Osteoblast (primary cell): ENCODE measurements at regions not wholly inside any gene's neighbourhood (a gene's known extent, or its start where the extent isn't known, plus 50 kb on each side); places are given as distances from the start of the nearest gene placed in this dataset.
"Not testable (repeated sequence)": the region's sequence is repeated elsewhere in the genome, so short reads cannot be mapped to it uniquely, and the experiment has no call there.

ENCODE experiments used
- DNase-seq: peaks from one replicate; pipeline ENCODE4 v3.0.0; 2011; ENCODE audit warnings: low spot score, mixed read lengths; ENCODE audit not compliant: insufficient read length; ENCODE audit errors: missing footprints
- H2AFZ ChIP-seq: 2 replicates; pipeline ENCODE4 v1.6.0; 2011; ENCODE audit warnings: mild to moderate bottlenecking, low read length
- H3K27ac ChIP-seq: 2 replicates; pipeline ENCODE4 v1.5.1; 2011; ENCODE audit warnings: mild to moderate bottlenecking, low read depth, low read length, moderate library complexity
- H3K27me3 ChIP-seq: 2 replicates; pipeline ENCODE4 v1.6.0; 2012; ENCODE audit warnings: mild to moderate bottlenecking, control low read depth, inconsistent platforms, low read length, moderate library complexity; ENCODE audit not compliant: insufficient read depth
- H3K36me3 ChIP-seq: 2 replicates; pipeline ENCODE4 v1.5.1; 2011; ENCODE audit warnings: mild to moderate bottlenecking, low read length, control low read depth, moderate library complexity; ENCODE audit not compliant: insufficient read depth
- H3K4me1 ChIP-seq: 2 replicates; pipeline ENCODE4 v1.5.1; 2011; ENCODE audit warnings: mild to moderate bottlenecking, low read length, control low read depth, moderate library complexity; ENCODE audit not compliant: insufficient read depth
- H3K4me2 ChIP-seq: 2 replicates; pipeline ENCODE4 v1.6.0; 2011; ENCODE audit warnings: mild to moderate bottlenecking, low read length; ENCODE audit not compliant: insufficient read depth
- H3K4me3 ChIP-seq: fragments of 200-600 bp; sonication (generic); 3 replicates; pipeline ENCODE4 v1.5.1; 2012; ENCODE audit warnings: mild to moderate bottlenecking, low read length, inconsistent platforms; ENCODE audit not compliant: insufficient read depth
- H3K79me2 ChIP-seq: 2 replicates; pipeline ENCODE4 v1.6.0; 2012; ENCODE audit warnings: mild to moderate bottlenecking, low read length, control low read depth, inconsistent platforms; ENCODE audit not compliant: insufficient read depth
- H3K9me3 ChIP-seq: 2 replicates; pipeline ENCODE4 v1.5.1; 2011; ENCODE audit warnings: low read depth, low read length, control low read depth
- H4K20me1 ChIP-seq: 2 replicates; pipeline ENCODE4 v1.6.0; 2012; ENCODE audit warnings: mild to moderate bottlenecking, low read length, control low read depth; ENCODE audit not compliant: insufficient read depth
- CTCF ChIP-seq: IDR thresholded peaks from 2 replicates; pipeline ENCODE4 v1.5.1; 2011; ENCODE audit warnings: mild to moderate bottlenecking, low read depth, low read length, moderate library complexity; ENCODE audit errors: extremely low read depth

GRCh38 chr11:79506734-79507344 lies 66.0 kb upstream of the TENM4 start:
- Histone ChIP-seq H3K27ac (no peak overlapping the region), H3K4me3 (no peak overlapping the region), H3K9me3 (no peaks in the 10 kb centered on the region), H3K4me1 (peaks cover 6% of the 10 kb centered on the region), H3K4me2 (no peak overlapping the region), H3K27me3 (peaks cover 10% of the 10 kb centered on the region), H4K20me1 (no peaks in the 10 kb centered on the region), H2AFZ (no peak overlapping the region), H3K79me2 (no peaks in the 10 kb centered on the region), H3K36me3 (no peaks in the 10 kb centered on the region)
- no peak for DNase-seq
- TF ChIP-seq CTCF, result no peak

GRCh38 chr11:79506124-79506523 lies 65.3 kb upstream of the TENM4 start:
- H2AFZ ChIP-seq, result no peak overlapping the region
- H3K36me3 ChIP-seq, result no peaks in the 10 kb centered on the region
- TF ChIP-seq CTCF, result no peak
- H3K4me3 ChIP-seq, result no peak overlapping the region
- H3K9me3 ChIP-seq, result no peaks in the 10 kb centered on the region
- H3K79me2 ChIP-seq, result no peaks in the 10 kb centered on the region
- DNase-seq, result no peak
- H3K4me2 ChIP-seq, result no peak overlapping the region
- H3K27ac ChIP-seq, result no peak overlapping the region
- peaks cover 6% of the 10 kb centered on the region for H3K4me1 ChIP-seq
- H4K20me1 ChIP-seq, result no peaks in the 10 kb centered on the region
- H3K27me3 ChIP-seq, result peaks cover 10% of the 10 kb centered on the region

GRCh38 chr11:79503028-79503427 lies 62.2 kb upstream of the TENM4 start:
- peaks cover 7% of the 10 kb centered on the region for H3K27me3 ChIP-seq
- no peak overlapping the region for H2AFZ ChIP-seq
- TF ChIP-seq CTCF, result no peak
- no peaks in the 10 kb centered on the region for H3K79me2 ChIP-seq
- no peak for DNase-seq
- H4K20me1 ChIP-seq, result no peaks in the 10 kb centered on the region
- no peaks in the 10 kb centered on the region for H3K9me3 ChIP-seq
- H3K27ac ChIP-seq, result no peak overlapping the region
- H3K4me1 ChIP-seq, result peaks cover 6% of the 10 kb centered on the region
- no peaks in the 10 kb centered on the region for H3K36me3 ChIP-seq
- no peak overlapping the region for H3K4me3 ChIP-seq
- no peak overlapping the region for H3K4me2 ChIP-seq

GRCh38 chr11:79501707-79502106 lies 60.9 kb upstream of the TENM4 start:
- Histone ChIP-seq H3K4me3 (no peak overlapping the region), H3K4me1 (peaks cover 6% of the 10 kb centered on the region), H4K20me1 (no peaks in the 10 kb centered on the region), H3K79me2 (no peaks in the 10 kb centered on the region), H2AFZ (no peak overlapping the region), H3K27ac (no peak overlapping the region), H3K36me3 (no peaks in the 10 kb centered on the region), H3K4me2 (no peak overlapping the region), H3K9me3 (no peaks in the 10 kb centered on the region), H3K27me3 (peaks cover 7% of the 10 kb centered on the region)
- no peak for TF ChIP-seq CTCF
- DNase-seq, result no peak

GRCh38 chr11:79499929-79500328 lies 59.1 kb upstream of the TENM4 start:
- H4K20me1 ChIP-seq, H3K27ac ChIP-seq, DNase-seq, H3K4me1 ChIP-seq, H3K9me3 ChIP-seq, H3K27me3 ChIP-seq, H3K4me3 ChIP-seq, H3K36me3 ChIP-seq, H3K4me2 ChIP-seq, H3K79me2 ChIP-seq, H2AFZ ChIP-seq: not testable (repeated sequence)
